ENCODE measurements at regions not wholly inside any gene's neighbourhood (a gene's known extent, or its start where the extent isn't known, plus 50 kb on each side); places are given as distances from the start of the nearest gene placed in this dataset.

DNA sequence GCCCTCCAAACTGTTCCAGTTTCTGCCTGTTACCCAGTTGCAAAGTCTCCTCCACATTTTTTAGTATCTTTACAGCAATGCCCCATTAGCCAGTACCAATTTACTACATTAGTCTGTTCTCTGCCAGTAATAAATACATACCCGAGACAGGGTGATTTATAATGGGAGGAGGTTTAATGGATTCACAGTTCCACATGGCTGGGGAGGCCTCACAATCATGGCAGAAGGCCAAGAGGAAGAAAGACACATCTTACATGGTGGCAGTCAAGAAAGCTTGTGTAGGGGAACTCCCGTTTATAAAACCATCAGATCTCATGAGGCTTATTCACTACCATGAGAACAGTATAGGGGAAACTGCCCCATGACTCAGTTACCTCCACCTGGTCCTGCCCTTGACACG lies 600.7 kb upstream of the CDH6 start:
- no peak for TF ChIP-seq CTCF (IDR thresholded peaks at IDR 0.05)

GRCh38 chr5:30581198-30581935 lies 612.1 kb upstream of the CDH6 start:
- TF ChIP-seq CTCF (IDR thresholded peaks at IDR 0.05): no peak

GRCh38 chr5:30574761-30575160 lies 618.7 kb upstream of the CDH6 start:
- TF ChIP-seq CTCF (IDR thresholded peaks at IDR 0.05): no peak

GRCh38 chr5:30572279-30572678 lies 621.2 kb upstream of the CDH6 start:
- TF ChIP-seq CTCF (IDR thresholded peaks at IDR 0.05): no peak

- no peak for TF ChIP-seq CTCF (IDR thresholded peaks at IDR 0.05)
These were observed 631.7 kb upstream of the CDH6 start for GRCh38 chr5:30561771-30562170.

DNA sequence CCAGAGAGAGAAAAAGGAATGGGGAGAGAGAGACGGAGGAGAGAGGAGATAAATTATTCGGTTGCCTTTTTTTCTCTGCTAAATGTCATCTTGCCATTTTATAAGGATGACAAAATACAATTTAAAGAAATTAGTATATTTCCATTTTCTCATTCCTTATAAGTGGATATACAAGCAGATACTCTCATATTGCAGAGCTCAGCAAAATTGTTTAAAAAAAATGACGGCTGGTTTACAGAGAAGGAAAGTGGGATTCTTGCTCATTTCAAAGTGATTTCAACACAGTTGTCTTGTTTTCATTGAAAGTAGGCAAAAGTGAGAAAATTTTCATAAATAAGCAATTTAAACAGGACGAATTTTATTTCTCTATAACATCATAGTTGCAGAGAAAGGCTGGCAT lies 641.9 kb upstream of the CDH6 start:
- TF ChIP-seq CTCF (IDR thresholded peaks at IDR 0.05): no peak

DNA sequence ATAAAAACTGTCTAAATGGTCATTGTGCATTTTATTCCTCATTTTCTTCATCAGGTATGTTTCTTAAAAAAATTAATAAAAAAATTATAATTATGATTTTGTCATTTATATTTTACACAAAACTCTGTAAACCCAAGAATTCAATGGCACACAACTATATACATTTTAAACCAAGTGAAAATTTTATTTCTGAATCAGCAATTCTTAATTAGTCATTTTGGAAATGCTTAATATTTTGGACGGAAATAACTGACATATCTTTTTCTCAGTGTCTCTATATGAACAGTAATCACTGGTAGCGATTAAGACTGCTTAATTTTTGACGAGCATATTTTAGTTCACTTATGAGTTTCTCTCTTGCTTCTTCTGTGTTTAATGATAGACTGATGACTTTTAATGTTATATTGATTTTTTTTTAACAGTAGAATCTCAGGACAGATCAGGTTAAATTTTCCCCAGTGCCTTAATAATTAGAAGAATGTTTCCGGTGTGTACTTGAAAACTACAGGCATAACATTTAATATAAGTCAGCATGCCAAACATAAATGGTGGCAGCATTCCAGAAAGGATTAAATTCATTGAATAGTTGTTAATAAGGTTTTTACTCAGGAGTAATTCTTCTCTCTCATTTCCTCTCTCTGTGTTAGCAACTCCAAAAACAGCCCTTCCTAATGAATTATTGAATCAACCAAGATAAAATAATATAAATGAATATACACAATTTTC lies 644.7 kb upstream of the CDH6 start:
- no peak for TF ChIP-seq CTCF (IDR thresholded peaks at IDR 0.05)
